ENCODE measurements at regions not wholly inside any gene's neighbourhood (a gene's known extent, or its start where the extent isn't known, plus 50 kb on each side); places are given as distances from the start of the nearest gene placed in this dataset.

DNA sequence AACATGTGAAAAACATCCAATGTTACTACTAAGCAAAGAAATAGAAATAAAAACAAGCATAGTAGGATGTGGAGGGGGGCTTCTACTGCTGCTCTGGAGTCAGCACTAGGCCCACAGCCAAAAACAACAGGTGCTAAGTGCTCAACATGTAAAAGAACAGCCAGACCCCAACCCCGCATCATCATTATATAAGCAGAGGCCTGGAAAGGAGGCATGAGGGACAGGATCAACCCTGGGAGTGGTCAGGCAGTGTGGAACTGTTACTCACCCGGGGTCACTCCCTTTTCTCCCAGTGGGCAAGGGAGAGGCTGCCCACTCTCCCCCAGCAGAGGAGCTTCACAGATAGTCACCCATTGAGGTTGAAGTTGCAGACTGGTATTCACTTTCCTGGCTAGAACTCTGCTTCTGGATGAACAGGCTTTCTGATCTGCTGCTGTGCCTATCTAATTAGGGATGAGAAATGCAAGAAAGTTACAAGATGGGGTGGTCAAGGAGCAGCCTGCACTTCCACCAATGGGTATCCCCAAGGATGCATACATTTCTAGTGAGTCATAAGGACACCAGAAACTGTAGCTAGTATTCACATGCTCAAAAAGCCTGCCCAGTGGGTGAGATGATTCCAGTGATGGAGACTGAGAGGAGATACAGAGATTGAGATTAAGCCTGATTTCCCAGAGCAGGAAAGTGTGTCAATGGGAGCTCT lies 480.1 kb upstream of the TCF4 start:
- 85 to 93% methylated on average over 2 of the region's 2 CpGs for WGBS, 2 donors
- Histone ChIP-seq H3K27ac (no peak overlapping the region), H3K4me1 (peaks cover 0 to 3% (median 0%) of the 10 kb centered on the region in 3 donors), H3K36me3 (no peaks in the 10 kb centered on the region), H3K27me3 (no peaks in the 10 kb centered on the region), H3K4me3 (no peak overlapping the region), H3K9me3 (no peaks in the 10 kb centered on the region)
- DNase-seq (no peak), ATAC-seq (no peak), FAIRE-seq (no peak)
- intact Hi-C loops (cut with DNase I): no loop called here
- TF ChIP-seq, protein P1, sequence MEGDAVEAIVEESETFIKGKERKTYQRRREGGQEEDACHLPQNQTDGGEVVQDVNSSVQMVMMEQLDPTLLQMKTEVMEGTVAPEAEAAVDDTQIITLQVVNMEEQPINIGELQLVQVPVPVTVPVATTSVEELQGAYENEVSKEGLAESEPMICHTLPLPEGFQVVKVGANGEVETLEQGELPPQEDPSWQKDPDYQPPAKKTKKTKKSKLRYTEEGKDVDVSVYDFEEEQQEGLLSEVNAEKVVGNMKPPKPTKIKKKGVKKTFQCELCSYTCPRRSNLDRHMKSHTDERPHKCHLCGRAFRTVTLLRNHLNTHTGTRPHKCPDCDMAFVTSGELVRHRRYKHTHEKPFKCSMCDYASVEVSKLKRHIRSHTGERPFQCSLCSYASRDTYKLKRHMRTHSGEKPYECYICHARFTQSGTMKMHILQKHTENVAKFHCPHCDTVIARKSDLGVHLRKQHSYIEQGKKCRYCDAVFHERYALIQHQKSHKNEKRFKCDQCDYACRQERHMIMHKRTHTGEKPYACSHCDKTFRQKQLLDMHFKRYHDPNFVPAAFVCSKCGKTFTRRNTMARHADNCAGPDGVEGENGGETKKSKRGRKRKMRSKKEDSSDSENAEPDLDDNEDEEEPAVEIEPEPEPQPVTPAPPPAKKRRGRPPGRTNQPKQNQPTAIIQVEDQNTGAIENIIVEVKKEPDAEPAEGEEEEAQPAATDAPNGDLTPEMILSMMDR (IDR thresholded peaks at IDR 0.05): no peak

DNA sequence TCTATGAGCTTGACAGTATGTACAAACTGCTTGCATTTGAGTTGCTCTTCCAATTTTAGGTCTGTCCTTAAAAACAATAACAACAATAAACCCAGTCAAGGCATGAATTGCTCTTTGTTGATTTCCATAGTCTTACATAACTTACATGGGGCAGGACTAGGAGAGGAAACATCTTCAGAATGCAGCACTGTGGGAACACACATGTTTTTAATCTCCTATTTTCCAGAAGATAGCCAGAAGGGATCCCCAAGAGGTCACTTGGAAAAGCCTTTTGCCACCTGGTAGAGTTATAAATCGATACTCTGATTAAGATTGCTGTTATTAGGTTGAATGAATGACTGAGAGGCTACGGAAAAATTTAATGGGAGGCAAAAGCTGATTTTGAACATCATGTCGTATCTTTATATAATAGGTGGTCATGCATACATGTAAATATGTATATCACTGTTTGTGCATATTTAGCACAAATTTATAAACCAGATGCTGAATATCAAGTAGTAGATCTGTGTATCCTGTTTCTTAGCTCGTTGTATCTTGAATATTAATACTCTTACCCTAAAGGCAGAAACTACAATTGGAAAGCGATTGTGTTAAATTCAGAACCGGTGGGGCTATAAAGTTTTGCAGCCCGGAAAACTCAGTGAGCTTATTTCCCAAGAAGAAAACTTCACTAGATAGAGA lies 479.4 kb upstream of the TCF4 start:
- intact Hi-C loops (cut with DNase I): no loop called here
- Histone ChIP-seq H3K9me3 (no peaks in the 10 kb centered on the region), H3K27me3 (no peaks in the 10 kb centered on the region), H3K4me1 (peaks cover 0 to 3% (median 0%) of the 10 kb centered on the region in 3 donors), H3K4me3 (no peak overlapping the region), H3K36me3 (no peaks in the 10 kb centered on the region), H3K27ac (no peak overlapping the region)
- TF ChIP-seq, protein P1 (IDR thresholded peaks at IDR 0.05): no peak
- ATAC-seq (no peak), DNase-seq (no peak), FAIRE-seq (no peak)
- 70 to 76% methylated on average over 7 of the region's 7 CpGs for WGBS, 2 donors

DNA sequence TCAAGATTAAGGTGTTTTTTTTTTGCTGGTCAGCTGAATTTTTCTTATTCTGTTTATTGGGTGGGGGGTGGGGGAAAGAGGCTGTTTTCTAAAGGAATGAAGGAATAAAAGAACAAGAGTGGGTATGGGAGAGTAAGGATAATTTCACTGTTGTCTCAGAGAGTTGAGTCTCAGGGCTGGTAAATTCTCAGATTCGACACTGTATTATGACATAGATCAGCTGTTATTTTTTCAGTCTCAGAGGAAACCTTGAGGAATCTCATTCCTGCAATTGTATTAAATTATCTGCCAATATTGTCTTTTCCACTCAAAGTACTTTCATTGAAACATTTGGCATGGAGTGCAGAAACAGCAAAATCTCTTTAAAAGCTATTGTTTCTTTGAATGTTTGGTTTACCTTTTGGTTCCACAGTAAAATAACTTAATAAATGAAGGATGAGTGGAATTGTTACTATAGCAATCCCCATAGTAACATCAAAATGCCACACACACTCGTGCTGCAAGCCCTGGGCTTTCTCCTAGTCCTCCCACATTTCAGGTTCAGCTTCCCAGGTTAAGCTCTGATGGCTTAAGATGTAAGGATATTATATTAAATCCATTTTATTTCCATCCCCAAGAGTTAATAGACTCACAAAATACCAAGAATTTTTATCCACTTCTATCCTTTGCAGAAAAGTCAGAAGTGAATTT lies 478.7 kb upstream of the TCF4 start:
- Histone ChIP-seq H3K36me3 (no peaks in the 10 kb centered on the region), H3K4me3 (no peak overlapping the region), H3K4me1 (peaks cover 0 to 3% (median 0%) of the 10 kb centered on the region in 3 donors), H3K27me3 (no peaks in the 10 kb centered on the region), H3K9me3 (no peaks in the 10 kb centered on the region), H3K27ac (no peak overlapping the region)
- TF ChIP-seq, protein P1 (IDR thresholded peaks at IDR 0.05): no peak
- WGBS, 2 donors: 43 to 53% methylated on average over 2 of the region's 2 CpGs
- FAIRE-seq: no peak
- no peak for ATAC-seq
- no peak for DNase-seq
- intact Hi-C loops (cut with DNase I): no loop called here

DNA sequence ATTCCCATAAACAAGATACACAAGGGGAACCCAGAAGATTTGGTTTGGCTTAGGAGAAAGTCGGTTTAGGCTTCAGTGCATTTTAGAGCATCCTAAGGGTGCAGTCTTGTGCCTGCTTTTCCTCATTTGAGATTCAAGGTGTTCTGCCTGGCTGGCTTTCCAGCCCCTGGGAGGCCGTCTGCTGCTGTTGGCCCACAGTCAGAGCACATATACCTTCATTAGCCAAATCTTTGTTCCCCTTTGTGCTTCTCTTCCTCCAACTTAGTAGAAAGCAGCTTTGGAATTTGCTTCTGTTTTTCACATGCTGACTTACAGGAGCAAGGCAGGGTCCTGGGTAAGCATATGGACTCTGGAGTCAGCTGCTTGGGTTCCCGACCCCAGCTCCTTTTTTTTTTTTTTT lies 477.1 kb upstream of the TCF4 start:
- DNase-seq (no peak), ATAC-seq (no peak), FAIRE-seq (no peak)
- H3K27ac ChIP-seq: no peak overlapping the region
- no peaks in the 10 kb centered on the region for H3K9me3 ChIP-seq
- no peaks in the 10 kb centered on the region for H3K36me3 ChIP-seq
- peaks cover 0 to 3% (median 0%) of the 10 kb centered on the region in 3 donors for H3K4me1 ChIP-seq
- WGBS, 2 donors: 75 to 77% methylated on average over 3 of the region's 3 CpGs
- intact Hi-C loops (cut with DNase I): no loop called here
- H3K27me3 ChIP-seq: no peaks in the 10 kb centered on the region
- no peak overlapping the region for H3K4me3 ChIP-seq
- TF ChIP-seq, protein P1 (IDR thresholded peaks at IDR 0.05): no peak

Data from pancreas (tissue), 10 donors.